OCI-LY7 (cell line): ENCODE measurements at regions not wholly inside any gene's neighbourhood (a gene's known extent, or its start where the extent isn't known, plus 50 kb on each side); places are given as distances from the start of the nearest gene placed in this dataset.
"Not testable (repeated sequence)": the region's sequence is repeated elsewhere in the genome, so short reads cannot be mapped to it uniquely, and the experiment has no call there.

ENCODE experiments used
- BruUV-seq: library from RNA; stranded (reverse); fragments of 400-500 nt; replicated peaks from 2 replicates; lab custom pipeline; 2021; lab: Mats Ljungman, UMichigan
- CTCF ChIA-PET: fragments of 300-600 bp; sonication (Branson Sonifier 250); formaldehyde crosslinking; loops from one replicate; lab custom pipeline; 2022; ENCODE audit warnings: antibody characterized with exemption; ENCODE audit not compliant: unreplicated experiment; lab: Charles Lee
- POLR2A ChIA-PET: fragments of 300-600 bp; sonication (Branson Sonifier 250); formaldehyde crosslinking; loops from one replicate; lab custom pipeline; 2022; ENCODE audit warnings: antibody characterized with exemption; lab: Charles Lee
- DNase-seq: peaks from one replicate; pipeline ENCODE4 v3.0.0-alpha.2; 2015; ENCODE audit warnings: low spot score
- H2AFZ ChIP-seq: fragments of 200-600 bp; sonication (generic), shearing (Covaris generic); 2 replicates; pipeline ENCODE4 v1.6.1; 2014; ENCODE audit warnings: mild to moderate bottlenecking, antibody characterized with exemption, low read length, moderate library complexity
- H3K27ac ChIP-seq: fragments of 200-600 bp; sonication (generic); 2 replicates; pipeline ENCODE4 v1.5.1; 2014; ENCODE audit warnings: mixed run types, low read depth, mild to moderate bottlenecking, moderate library complexity, low read length, inconsistent platforms; ENCODE audit not compliant: poor library complexity, severe bottlenecking
- H3K36me3 ChIP-seq: fragments of 200-600 bp; sonication (generic); 2 replicates; pipeline ENCODE4 v1.6.1; 2014; ENCODE audit warnings: mild to moderate bottlenecking, antibody characterized with exemption, low read length, moderate library complexity, mixed read lengths; ENCODE audit not compliant: insufficient read depth
- H3K4me1 ChIP-seq: fragments of 200-600 bp; sonication (generic); 2 replicates; pipeline ENCODE4 v1.5.1; 2014; ENCODE audit warnings: mild to moderate bottlenecking, low read length; ENCODE audit not compliant: insufficient read depth, poor library complexity, severe bottlenecking
- H3K4me2 ChIP-seq: fragments of 200-600 bp; sonication (generic); 2 replicates; pipeline ENCODE4 v1.6.1; 2014; ENCODE audit warnings: mild to moderate bottlenecking, low read length
- H3K4me3 ChIP-seq: fragments of 200-600 bp; sonication (generic); 2 replicates; pipeline ENCODE4 v1.5.1; 2014; ENCODE audit warnings: mild to moderate bottlenecking, low read depth, low read length; ENCODE audit not compliant: poor library complexity, severe bottlenecking
- H3K79me2 ChIP-seq: fragments of 200-600 bp; sonication (generic); 2 replicates; pipeline ENCODE4 v1.6.1; 2016; ENCODE audit warnings: low read depth, mild to moderate bottlenecking, low read length, moderate library complexity, mixed read lengths; ENCODE audit not compliant: insufficient read depth
- H3K9me2 ChIP-seq: fragments of 200-600 bp; sonication (generic); 2 replicates; pipeline ENCODE4 v1.6.1; 2016; ENCODE audit warnings: mild to moderate bottlenecking, low read length, mixed read lengths; ENCODE audit not compliant: insufficient read depth
- H3K9me3 ChIP-seq: fragments of 200-600 bp; sonication (generic); 2 replicates; pipeline ENCODE4 v1.6.1; 2014; ENCODE audit warnings: mild to moderate bottlenecking, mixed run types, low read length, mixed read lengths
- H4K20me1 ChIP-seq: fragments of 200-600 bp; sonication (generic); 2 replicates; pipeline ENCODE4 v1.6.1; 2014; ENCODE audit warnings: mild to moderate bottlenecking, antibody characterized with exemption, low read length, moderate library complexity, mixed read lengths; ENCODE audit not compliant: insufficient read depth
- CTCF ChIP-seq: fragments of 200-600 bp; sonication (generic); conservative IDR thresholded peaks from 2 replicates; pipeline ENCODE4 v1.5.1; 2014; ENCODE audit warnings: mild to moderate bottlenecking, antibody characterized with exemption, low read length, moderate library complexity, mixed read lengths
- intact Hi-C: fragments of 100-400 bp; cut with micrococcal nuclease; formaldehyde crosslinking; loops from one replicate; pipeline ENCODE4 v1.10.0; 2022; ENCODE audit not compliant: unreplicated experiment

- H3K4me3 ChIP-seq, result peak overlapping the region; percentile 56
- CTCF ChIA-PET, H3K36me3 ChIP-seq: not testable (repeated sequence)
These were observed 86.8 kb downstream of the FAM72B start for GRCh38 chr1:121097127-121097866.

GRCh38 chr1:121097867-121098215, 86.3 kb downstream of the FAM72B start:
- H4K20me1 ChIP-seq, H3K27ac ChIP-seq, POLR2A ChIA-PET, H3K4me1 ChIP-seq, CTCF ChIA-PET, H2AFZ ChIP-seq, H3K9me2 ChIP-seq, H3K9me3 ChIP-seq, BruUV-seq, intact Hi-C loops, H3K36me3 ChIP-seq, H3K79me2 ChIP-seq: not testable (repeated sequence)
- H3K4me3 ChIP-seq, result peak overlapping the region; percentile 56
- H3K4me2 ChIP-seq, result peak overlapping the region; percentile 65
- peak; percentile 10 for DNase-seq

More at GRCh38 chr1:121097127-121097866, 86.8 kb downstream of the FAM72B start:
- H3K9me3 ChIP-seq, H3K79me2 ChIP-seq, H4K20me1 ChIP-seq, POLR2A ChIA-PET, H2AFZ ChIP-seq, intact Hi-C loops, H3K27ac ChIP-seq, H3K4me1 ChIP-seq, H3K9me2 ChIP-seq, BruUV-seq: not testable (repeated sequence)
- DNase-seq, result peak; percentile 83
- peak; percentile 51 for TF ChIP-seq CTCF
- H3K4me2 ChIP-seq, result peak overlapping the region; percentile 65

- BruUV-seq, intact Hi-C loops: not testable (repeated sequence)
These were observed 75.1 kb downstream of the FAM72B start for GRCh38 chr1:121109025-121109424.

GRCh38 chr1:121116522-121117297, 67.4 kb downstream of the FAM72B start:
- H3K27ac ChIP-seq, H3K4me3 ChIP-seq, H2AFZ ChIP-seq, intact Hi-C loops, CTCF ChIA-PET, H3K9me3 ChIP-seq, H3K79me2 ChIP-seq, H3K4me1 ChIP-seq, H4K20me1 ChIP-seq, POLR2A ChIA-PET, BruUV-seq, H3K36me3 ChIP-seq, H3K9me2 ChIP-seq, H3K4me2 ChIP-seq, DNase-seq: not testable (repeated sequence)

More at GRCh38 chr1:121109025-121109424, 75.1 kb downstream of the FAM72B start:
- CTCF ChIA-PET, H4K20me1 ChIP-seq, H3K79me2 ChIP-seq, H3K27ac ChIP-seq, H3K9me2 ChIP-seq, H3K36me3 ChIP-seq, H3K9me3 ChIP-seq, POLR2A ChIA-PET, H3K4me3 ChIP-seq, H3K4me2 ChIP-seq, H3K4me1 ChIP-seq, H2AFZ ChIP-seq, DNase-seq: not testable (repeated sequence)

GRCh38 chr1:121117298-121117611, 66.9 kb downstream of the FAM72B start:
- DNase-seq, H3K9me3 ChIP-seq, H3K4me1 ChIP-seq, H3K79me2 ChIP-seq, H2AFZ ChIP-seq, H4K20me1 ChIP-seq, H3K27ac ChIP-seq, H3K9me2 ChIP-seq, H3K4me3 ChIP-seq, CTCF ChIA-PET, H3K36me3 ChIP-seq, H3K4me2 ChIP-seq, intact Hi-C loops, BruUV-seq, POLR2A ChIA-PET: not testable (repeated sequence)
